ENCODE measurements at regions not wholly inside any gene's neighbourhood (a gene's known extent, or its start where the extent isn't known, plus 50 kb on each side); places are given as distances from the start of the nearest gene placed in this dataset.
"Not testable (repeated sequence)": the region's sequence is repeated elsewhere in the genome, so short reads cannot be mapped to it uniquely, and the experiment has no call there.

- DNase-seq (ENCODE audit: extremely low read depth, low read depth): no peak
These were observed 540.6 kb upstream of the MIR17HG start for GRCh38 chr13:90806892-90807291.

- no peak for DNase-seq (ENCODE audit: extremely low read depth, low read depth)
These were observed 538.6 kb upstream of the MIR17HG start for GRCh38 chr13:90808838-90809237.

- no peak for DNase-seq (ENCODE audit: extremely low read depth, low read depth)
These were observed 523.5 kb upstream of the MIR17HG start for GRCh38 chr13:90824032-90824431.

- no peak for DNase-seq (ENCODE audit: extremely low read depth, low read depth)
These were observed 520.8 kb upstream of the MIR17HG start for GRCh38 chr13:90826688-90827087.

- DNase-seq (ENCODE audit: extremely low read depth, low read depth): no peak
These were observed 516.7 kb upstream of the MIR17HG start for GRCh38 chr13:90830782-90831181.

- DNase-seq (ENCODE audit: extremely low read depth, low read depth): no peak
These were observed 513.5 kb upstream of the MIR17HG start for GRCh38 chr13:90833951-90834350.

- no peak for DNase-seq (ENCODE audit: extremely low read depth, low read depth)
These were observed 512.8 kb upstream of the MIR17HG start for GRCh38 chr13:90834700-90835099.

- DNase-seq (ENCODE audit: extremely low read depth, low read depth): no peak
These were observed 511.7 kb upstream of the MIR17HG start for GRCh38 chr13:90835826-90836225.

GRCh38 chr13:90838317-90838960 is 509.0 kb upstream of the MIR17HG start:
- no peak for DNase-seq (ENCODE audit: extremely low read depth, low read depth)

GRCh38 chr13:90839061-90839460 is 508.4 kb upstream of the MIR17HG start:
- no peak for DNase-seq (ENCODE audit: extremely low read depth, low read depth)

GRCh38 chr13:90846936-90847335 is 500.6 kb upstream of the MIR17HG start:
- no peak for DNase-seq (ENCODE audit: extremely low read depth, low read depth)

GRCh38 chr13:90853666-90854065 is 493.8 kb upstream of the MIR17HG start:
- DNase-seq (ENCODE audit: extremely low read depth, low read depth): not testable (repeated sequence)

GRCh38 chr13:90857921-90858320 is 489.6 kb upstream of the MIR17HG start:
- no peak for DNase-seq (ENCODE audit: extremely low read depth, low read depth)

GRCh38 chr13:90866006-90866405 is 481.5 kb upstream of the MIR17HG start:
- DNase-seq (ENCODE audit: extremely low read depth, low read depth): no peak

GRCh38 chr13:90867336-90867683 is 480.2 kb upstream of the MIR17HG start:
- DNase-seq (ENCODE audit: extremely low read depth, low read depth): peak; percentile 61

- DNase-seq (ENCODE audit: extremely low read depth, low read depth): peak; percentile 19
These were observed 479.1 kb upstream of the MIR17HG start for GRCh38 chr13:90868321-90868920.

GRCh38 chr13:90869580-90869979 is 477.9 kb upstream of the MIR17HG start:
- no peak for DNase-seq (ENCODE audit: extremely low read depth, low read depth)

GRCh38 chr13:90872491-90873025 is 474.9 kb upstream of the MIR17HG start:
- no peak for DNase-seq (ENCODE audit: extremely low read depth, low read depth)

- DNase-seq (ENCODE audit: extremely low read depth, low read depth): no peak
These were observed 466.7 kb upstream of the MIR17HG start for GRCh38 chr13:90880790-90881189.

GRCh38 chr13:90882551-90882950 is 464.9 kb upstream of the MIR17HG start:
- no peak for DNase-seq (ENCODE audit: extremely low read depth, low read depth)

GRCh38 chr13:90883592-90883991 is 463.9 kb upstream of the MIR17HG start:
- no peak for DNase-seq (ENCODE audit: extremely low read depth, low read depth)

- DNase-seq (ENCODE audit: extremely low read depth, low read depth): no peak
These were observed 463.4 kb upstream of the MIR17HG start for GRCh38 chr13:90884066-90884465.
